Stimulated activated CD8-positive, alpha-beta memory T cell treated with anti-CD3 and anti-CD28 coated beads, Interleukin-2, amount 100 ng/mL, for 48 hours (primary cell): ENCODE measurements at regions not wholly inside any gene's neighbourhood (a gene's known extent, or its start where the extent isn't known, plus 50 kb on each side); places are given as distances from the start of the nearest gene placed in this dataset.
A peak's percentile ranks its signal among the peaks of the same experiment; 100 is the strongest.

Experiments
- DNase-seq, 2 donors: peaks; one replicate each; pipeline ENCODE4 v3.0.0-alpha.2; 2020; ENCODE audit warnings: low read depth in 2 of 2

GRCh38 chr15:31871166-31871886 lies 159.0 kb upstream of the CHRNA7 start:
- no peak for DNase-seq

DNA sequence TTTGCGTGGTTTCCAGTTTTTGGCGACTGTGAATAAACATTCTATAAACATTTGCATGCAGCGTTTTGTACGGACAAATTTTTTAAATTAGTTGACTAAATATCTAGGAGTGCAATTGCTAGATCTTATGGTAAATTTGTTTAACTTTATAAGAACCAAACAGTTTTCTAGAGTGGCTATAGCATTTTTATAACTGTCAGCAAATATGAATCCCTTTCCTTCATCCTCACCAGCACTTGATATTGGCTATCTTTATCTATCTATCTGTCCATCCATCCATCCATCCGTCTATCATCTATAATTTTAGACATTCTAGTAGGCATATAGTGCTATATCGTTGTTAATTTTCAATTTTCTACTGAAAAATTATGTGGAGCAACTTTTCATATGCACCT lies 158.4 kb upstream of the CHRNA7 start:
- no peak for DNase-seq

- DNase-seq, result no peak
These were observed 143.1 kb upstream of the CHRNA7 start for GRCh38 chr15:31887246-31887645.

DNA sequence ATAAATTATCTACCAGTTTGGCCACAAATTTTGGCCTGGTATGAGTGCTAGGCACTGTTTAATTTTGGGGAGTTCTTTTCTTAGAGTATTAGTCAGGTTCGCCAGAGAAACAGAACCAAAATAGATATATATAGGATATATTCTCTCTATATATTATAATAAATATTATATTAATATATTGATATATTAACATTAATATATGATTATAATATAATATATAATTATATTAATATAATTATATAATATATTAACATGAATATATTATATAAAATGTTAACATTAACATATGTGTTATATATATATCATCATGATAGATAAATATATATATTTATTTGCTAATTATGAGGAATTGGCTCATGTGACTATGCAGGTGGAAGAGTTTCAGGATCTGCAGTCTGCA lies 137.8 kb upstream of the CHRNA7 start:
- no peak for DNase-seq

DNA sequence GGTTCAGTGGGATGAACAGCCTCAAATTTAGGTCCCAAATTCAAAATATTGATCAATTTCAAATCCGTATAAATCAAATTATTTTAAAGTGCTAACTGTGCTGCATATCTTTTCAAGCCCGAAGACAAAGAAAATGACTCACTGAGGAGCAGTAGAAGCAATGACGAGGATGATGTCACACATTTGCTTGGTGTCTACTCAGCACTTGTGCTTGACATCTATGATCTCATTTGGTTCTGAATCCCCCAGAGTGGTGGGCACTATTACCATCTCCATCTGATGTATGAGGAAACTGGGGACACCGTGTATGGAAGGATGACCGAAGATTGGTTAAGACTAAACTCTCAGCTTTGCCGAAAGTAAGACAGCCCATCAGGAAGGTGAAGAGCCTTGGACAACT lies 136.5 kb upstream of the CHRNA7 start:
- no peak for DNase-seq

- no peak for DNase-seq
These were observed 132.6 kb upstream of the CHRNA7 start for GRCh38 chr15:31897746-31898145.

- DNase-seq, result no peak
These were observed 128.8 kb upstream of the CHRNA7 start for GRCh38 chr15:31901501-31901900.

DNA sequence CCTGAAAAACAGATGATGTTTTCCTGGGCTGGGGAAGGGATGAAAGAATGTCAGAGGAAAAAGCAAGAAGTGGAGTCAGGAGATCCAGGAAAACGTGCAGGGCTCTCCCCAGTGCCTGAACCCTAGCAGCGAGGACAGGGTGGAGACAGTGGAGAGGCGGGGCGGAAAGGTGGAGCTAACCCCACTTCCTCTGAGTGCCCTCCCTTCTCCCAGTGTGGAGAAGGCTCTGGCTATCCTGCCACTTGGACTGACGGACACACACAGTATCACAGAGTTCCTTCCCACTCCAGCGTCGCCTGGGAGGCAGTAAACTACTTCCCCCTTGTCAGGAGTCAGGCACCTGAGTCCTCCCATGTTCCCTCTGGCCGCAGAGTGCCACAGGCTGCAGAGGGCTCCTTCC lies 125.3 kb upstream of the CHRNA7 start:
- DNase-seq, result no peak

- DNase-seq, result no peak
These were observed 104.8 kb upstream of the CHRNA7 start for GRCh38 chr15:31925541-31925940.

- DNase-seq, result peak; percentile 3 to 19
These were observed 99.3 kb upstream of the CHRNA7 start for GRCh38 chr15:31930967-31931366.

- DNase-seq, result no peak
These were observed 97.7 kb upstream of the CHRNA7 start for GRCh38 chr15:31932576-31932975.

- DNase-seq, result no peak
These were observed 95.5 kb upstream of the CHRNA7 start for GRCh38 chr15:31934821-31935220.

DNA sequence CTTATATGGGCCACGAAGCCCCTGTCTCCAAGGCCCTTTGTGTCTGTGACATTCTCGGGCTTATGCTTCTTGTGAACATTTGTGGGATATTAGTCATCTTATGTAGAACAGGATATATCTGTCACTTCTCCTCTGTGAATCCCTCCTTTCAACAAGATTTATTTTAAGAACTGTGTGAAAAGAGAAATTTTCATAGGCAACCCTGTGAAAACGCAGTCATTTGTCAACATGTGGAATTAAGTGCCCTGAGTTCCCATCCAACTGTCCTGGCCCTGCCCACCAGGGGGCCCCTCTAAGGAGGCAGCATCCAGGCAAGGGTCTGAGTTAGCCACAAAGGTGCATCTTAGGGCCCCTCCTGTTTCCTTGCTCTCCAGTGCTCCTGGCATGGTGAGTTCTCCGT lies 76.8 kb upstream of the CHRNA7 start:
- DNase-seq, result no peak

- DNase-seq, result no peak
These were observed 75.7 kb upstream of the CHRNA7 start for GRCh38 chr15:31954374-31955172.

DNA sequence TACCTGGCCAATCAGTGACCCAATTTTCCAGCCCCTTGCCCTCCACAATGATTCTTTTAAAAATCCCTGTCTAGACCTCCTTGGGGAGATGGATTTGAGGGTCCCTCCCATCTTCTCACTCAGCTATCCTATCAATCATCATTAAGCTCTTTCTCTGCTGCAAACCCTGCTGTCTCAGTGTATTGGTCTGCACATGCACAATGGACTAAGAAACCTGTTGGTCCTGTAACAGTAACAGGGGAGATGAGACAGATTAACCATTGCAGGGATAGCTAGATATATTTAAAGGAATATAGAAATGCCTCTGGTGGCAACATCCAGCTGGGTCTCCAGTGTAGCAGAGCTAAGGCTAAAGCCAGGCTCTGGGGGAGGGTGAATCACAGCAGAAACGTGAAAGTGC lies 74.6 kb upstream of the CHRNA7 start:
- DNase-seq, result no peak

GRCh38 chr15:31957581-31957980 lies 72.7 kb upstream of the CHRNA7 start:
- no peak for DNase-seq

DNA sequence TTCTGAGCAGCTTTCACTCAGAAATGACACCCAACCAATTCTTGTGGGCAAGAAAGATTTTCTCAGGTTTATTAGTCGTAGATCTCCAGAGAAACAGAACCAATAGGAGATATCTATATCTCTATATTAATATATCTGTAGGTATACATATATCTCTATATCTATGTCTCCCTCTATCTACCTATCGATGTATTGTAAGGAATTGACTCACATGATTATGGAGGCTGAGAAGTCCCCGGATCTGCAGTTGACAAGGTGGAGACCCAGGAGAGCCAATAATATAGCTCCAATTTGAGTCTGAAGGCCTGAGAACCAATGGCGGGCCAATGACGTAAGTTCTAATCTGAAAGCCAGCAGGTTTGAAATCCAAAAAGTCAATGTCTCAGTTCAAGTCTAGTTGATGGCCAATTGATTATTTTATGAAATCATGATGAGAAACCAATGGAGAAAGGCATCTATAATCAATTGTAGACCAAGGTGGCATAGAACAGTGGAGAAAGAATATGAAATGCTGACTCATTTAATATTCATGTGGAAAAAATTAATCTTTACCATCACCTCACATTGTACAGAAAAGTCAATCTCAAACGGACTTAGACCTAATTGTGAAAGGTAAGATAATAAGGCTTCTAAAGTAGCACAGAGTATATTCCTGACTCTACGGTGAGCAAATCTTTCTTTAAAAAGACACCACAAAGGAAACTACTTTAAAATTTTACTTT lies 65.6 kb upstream of the CHRNA7 start:
- no peak for DNase-seq

DNA sequence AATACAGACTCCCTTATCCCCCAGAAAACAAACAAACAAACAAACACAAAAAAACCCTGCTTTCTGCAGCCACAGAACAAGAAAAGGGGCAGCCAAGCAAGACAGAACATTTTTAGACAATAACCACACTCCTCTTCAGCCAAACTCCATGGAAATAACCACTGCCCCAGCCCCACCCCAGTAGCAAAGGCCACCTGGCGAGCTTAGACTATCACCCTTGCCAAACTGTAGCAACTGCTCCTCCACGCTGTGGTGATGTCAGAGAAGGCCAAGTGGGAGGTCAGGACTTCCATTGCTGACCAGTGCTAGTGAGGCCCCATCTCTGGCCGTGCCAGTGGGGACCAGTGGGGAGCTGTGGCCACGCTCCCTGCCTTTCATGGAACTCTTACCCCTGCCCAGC lies 60.3 kb upstream of the CHRNA7 start:
- DNase-seq, result no peak

DNA sequence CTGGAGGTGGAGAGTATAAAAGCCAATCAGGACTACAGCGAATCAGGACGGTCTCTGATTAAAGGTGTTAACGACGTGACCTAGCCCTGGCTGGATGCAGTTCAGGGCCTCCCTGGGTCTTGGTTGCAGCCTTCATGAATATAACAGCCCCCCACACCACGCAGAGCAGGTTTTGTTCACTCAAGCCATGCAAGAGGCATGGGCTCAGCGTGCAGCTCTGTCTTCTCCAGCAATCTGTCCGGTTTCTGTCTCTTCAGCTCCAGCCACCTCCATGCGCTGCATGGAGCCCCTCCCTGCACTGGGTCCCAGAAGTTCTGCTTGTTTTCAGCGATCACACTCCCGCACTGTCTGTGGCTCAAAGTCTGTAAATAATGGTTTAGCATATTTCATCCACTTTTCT lies 57.1 kb upstream of the CHRNA7 start:
- DNase-seq, result no peak

GRCh38 chr15:31974154-31974794 lies 56.0 kb upstream of the CHRNA7 start:
- no peak for DNase-seq

GRCh38 chr15:31974855-31975829 lies 55.2 kb upstream of the CHRNA7 start:
- peak in 1 of 2 donors; percentile 3 for DNase-seq
